ENCODE measurements at regions not wholly inside any gene's neighbourhood (a gene's known extent, or its start where the extent isn't known, plus 50 kb on each side); places are given as distances from the start of the nearest gene placed in this dataset.

GRCh38 chr5:5980538-5980895 is 397.8 kb downstream of the MED10 start:
- H4K20me1 ChIP-seq (ENCODE audit: control insufficient read depth, insufficient read depth, insufficient read length), result no peaks in the 10 kb centered on the region
- H3K36me3 Mint-ChIP-seq (ENCODE audit: insufficient read depth in 1 of 3, low read depth in 3 of 3), result no peaks in the 10 kb centered on the region
- no peak for TF ChIP-seq CTCF (conservative IDR thresholded peaks at IDR 0.05)
- no peak overlapping the region for H2BK120ac ChIP-seq (ENCODE audit: low read depth, low read length, poor library complexity, severe bottlenecking)
- DNase-seq, result no peak
- no peak overlapping the region for H3K4me2 ChIP-seq (ENCODE audit: insufficient read depth, insufficient read length, low read length)
- no peak overlapping the region for H3K4ac ChIP-seq (ENCODE audit: low read depth, low read length)
- no peaks in the 10 kb centered on the region for H3K79me1 ChIP-seq (ENCODE audit: insufficient read depth, low read depth, low read length, poor library complexity, severe bottlenecking)
- H3K14ac ChIP-seq (ENCODE audit: insufficient read depth, low read length), result no peak overlapping the region
- H2AFZ ChIP-seq (ENCODE audit: low read length), result no peak overlapping the region
- no peak overlapping the region for H2BK15ac ChIP-seq (ENCODE audit: low read depth, low read length)
- no peaks in the 10 kb centered on the region for H3K27me3 ChIP-seq (ENCODE audit: insufficient read depth, low read length)
- H3K9me3 Mint-ChIP-seq, result no peaks in the 10 kb centered on the region; a peak in 1 of 5 replicates
- H4K8ac ChIP-seq (replicated peaks; ENCODE audit: insufficient read length, low read depth, low read length), result no peak overlapping the region
- WGBS (ENCODE audit: extremely low coverage, insufficient read length, low lambda C conversion rate), result no CpG with 5 or more reads among the region's 4 CpGs
- no peak overlapping the region for H3K27ac Mint-ChIP-seq
- no peak overlapping the region for H2AK5ac ChIP-seq (ENCODE audit: insufficient read length, low read length)
- no peak overlapping the region for H3K18ac ChIP-seq (ENCODE audit: insufficient read length, low read depth, low read length)
- no peak overlapping the region for H3K27ac ChIP-seq (ENCODE audit: insufficient read length, low read depth, low read length)
- H2BK5ac ChIP-seq (ENCODE audit: insufficient read length, low read length), result no peak overlapping the region
- H3K23ac ChIP-seq (ENCODE audit: insufficient read length, low read depth, low read length), result no peak overlapping the region
- H3K27me3 Mint-ChIP-seq (ENCODE audit: low read depth), result peaks cover 3% of the 10 kb centered on the region
- H3K23me2 ChIP-seq (ENCODE audit: insufficient read length, low read depth, low read length, poor library complexity, severe bottlenecking), result no peaks in the 10 kb centered on the region
- no peak overlapping the region for H3T11ph ChIP-seq (ENCODE audit: low read length)
- no peaks in the 10 kb centered on the region for H3K79me2 ChIP-seq (ENCODE audit: insufficient read depth, low read length)
- no peak overlapping the region for H2BK20ac ChIP-seq (ENCODE audit: low read depth, low read length, poor library complexity, severe bottlenecking)
- H3K4me3 Mint-ChIP-seq, result no peak overlapping the region; a peak in 1 of 5 replicates
- no peaks in the 10 kb centered on the region for H3K9me3 ChIP-seq (ENCODE audit: control insufficient read depth, low read depth, low read length)
- peaks cover 17 to 20% of the 10 kb centered on the region in 2 experiments for H3K4me1 Mint-ChIP-seq
- no peak overlapping the region for H3K9ac ChIP-seq (ENCODE audit: extremely low read depth, insufficient read length, low read length)
- no peaks in the 10 kb centered on the region; the same call in 1 of the 2 replicates for H3K4me1 ChIP-seq (ENCODE audit: insufficient read depth, low read length)
- H2BK12ac ChIP-seq (ENCODE audit: insufficient read length, low read depth, low read length), result no peak overlapping the region
- no peak overlapping the region for H3K56ac ChIP-seq (ENCODE audit: insufficient read length, low read depth, low read length)
- no peak overlapping the region for H4K91ac ChIP-seq (ENCODE audit: insufficient read length, low read depth, low read length)
- H4K5ac ChIP-seq (ENCODE audit: insufficient read length, low read depth, low read length), result no peak overlapping the region
